Erythroblast (primary cell): ENCODE measurements at regions not wholly inside any gene's neighbourhood (a gene's known extent, or its start where the extent isn't known, plus 50 kb on each side); places are given as distances from the start of the nearest gene placed in this dataset.

ENCODE experiments used
- GATA1 ChIP-seq: IDR thresholded peaks from 2 replicates; pipeline ENCODE4 v1.6.1; 2011; ENCODE audit warnings: low read depth, mild to moderate bottlenecking, control low read depth, low read length, moderate library complexity
- POLR2A ChIP-seq: IDR thresholded peaks from 2 replicates; pipeline ENCODE4 v1.6.1; 2011; ENCODE audit warnings: mild to moderate bottlenecking, low read length

GRCh38 chr18:1892191-1892590, 679.1 kb downstream of the METTL4 start:
- TF ChIP-seq POLR2A (no peak), GATA1 (no peak)
